Smooth muscle cell of the brain vasculature (primary cell): ENCODE measurements at regions not wholly inside any gene's neighbourhood (a gene's known extent, or its start where the extent isn't known, plus 50 kb on each side); places are given as distances from the start of the nearest gene placed in this dataset.

Source experiments
- DNase-seq: peaks from one replicate; pipeline ENCODE4 v3.0.0-alpha.2; 2012; ENCODE audit warnings: low read depth, low spot score

- no peak for DNase-seq
These were observed 300.2 kb upstream of the IRX5 start for GRCh38 chr16:54630284-54630967.

GRCh38 chr16:54628796-54629625 lies 301.7 kb upstream of the IRX5 start:
- DNase-seq = no peak

GRCh38 chr16:54627616-54628015 lies 303.0 kb upstream of the IRX5 start:
- no peak for DNase-seq

GRCh38 chr16:54623636-54624035 lies 307.0 kb upstream of the IRX5 start:
- no peak for DNase-seq

- DNase-seq = no peak
These were observed 310.5 kb upstream of the IRX5 start for GRCh38 chr16:54620197-54620596.

GRCh38 chr16:54616610-54617009 lies 314.1 kb upstream of the IRX5 start:
- no peak for DNase-seq

- no peak for DNase-seq
These were observed 319.0 kb upstream of the IRX3 start for GRCh38 chr16:54605536-54606066.

- no peak for DNase-seq
These were observed 316.1 kb upstream of the IRX3 start for GRCh38 chr16:54602666-54603065.

GRCh38 chr16:54597222-54597621 lies 310.6 kb upstream of the IRX3 start:
- no peak for DNase-seq

- DNase-seq = no peak
These were observed 309.0 kb upstream of the IRX3 start for GRCh38 chr16:54595621-54596020.

GRCh38 chr16:54594601-54595391 lies 308.2 kb upstream of the IRX3 start:
- DNase-seq = no peak

- DNase-seq = no peak
These were observed 305.2 kb upstream of the IRX3 start for GRCh38 chr16:54591816-54592246.

GRCh38 chr16:54590836-54591235 lies 304.2 kb upstream of the IRX3 start:
- no peak for DNase-seq

- no peak for DNase-seq
These were observed 302.7 kb upstream of the IRX3 start for GRCh38 chr16:54589326-54589725.

GRCh38 chr16:54588026-54588425 lies 301.4 kb upstream of the IRX3 start:
- DNase-seq = no peak

- DNase-seq = no peak
These were observed 300.6 kb upstream of the IRX3 start for GRCh38 chr16:54587176-54587515.

GRCh38 chr16:54586474-54587175 lies 300.0 kb upstream of the IRX3 start:
- DNase-seq = no peak

GRCh38 chr16:54585998-54586340 lies 299.4 kb upstream of the IRX3 start:
- DNase-seq = no peak

GRCh38 chr16:54585094-54585997 lies 298.8 kb upstream of the IRX3 start:
- DNase-seq = no peak

GRCh38 chr16:54584121-54584520 lies 297.5 kb upstream of the IRX3 start:
- no peak for DNase-seq
